T-helper 9 cell (primary cell): ENCODE measurements at regions not wholly inside any gene's neighbourhood (a gene's known extent, or its start where the extent isn't known, plus 50 kb on each side); places are given as distances from the start of the nearest gene placed in this dataset.

Experiments
- DNase-seq: peaks from one replicate; pipeline ENCODE4 v3.0.0-alpha.2; 2020

DNA sequence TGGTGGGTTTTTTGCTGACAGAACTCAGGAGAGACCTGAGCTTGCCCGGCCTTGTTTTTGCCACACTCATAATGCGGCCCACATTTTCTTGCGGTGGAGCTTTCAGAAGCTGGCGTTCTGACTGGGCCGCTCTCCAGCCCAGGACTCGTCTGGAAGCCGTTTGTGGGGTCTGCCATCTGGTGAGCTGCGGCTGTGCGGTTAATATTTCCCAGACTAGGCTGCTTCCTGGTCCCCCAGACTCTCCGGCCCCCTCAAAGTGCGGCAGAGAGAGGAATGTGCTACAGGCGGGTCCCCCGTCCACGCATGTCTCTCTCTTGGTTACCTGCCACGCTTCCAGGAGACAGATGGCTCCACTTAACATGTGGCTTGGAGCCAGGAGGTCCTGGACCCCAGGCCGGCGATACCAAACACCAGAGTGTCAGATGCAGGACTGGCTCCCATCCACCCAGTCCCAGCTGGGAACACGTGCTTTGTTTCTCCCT is 128.9 kb upstream of the PMEPA1 start:
- DNase-seq, result no peak

GRCh38 chr20:57837208-57838035 is 127.6 kb upstream of the PMEPA1 start:
- no peak for DNase-seq

- no peak for DNase-seq
These were observed 126.0 kb upstream of the PMEPA1 start for GRCh38 chr20:57835588-57836455.

DNA sequence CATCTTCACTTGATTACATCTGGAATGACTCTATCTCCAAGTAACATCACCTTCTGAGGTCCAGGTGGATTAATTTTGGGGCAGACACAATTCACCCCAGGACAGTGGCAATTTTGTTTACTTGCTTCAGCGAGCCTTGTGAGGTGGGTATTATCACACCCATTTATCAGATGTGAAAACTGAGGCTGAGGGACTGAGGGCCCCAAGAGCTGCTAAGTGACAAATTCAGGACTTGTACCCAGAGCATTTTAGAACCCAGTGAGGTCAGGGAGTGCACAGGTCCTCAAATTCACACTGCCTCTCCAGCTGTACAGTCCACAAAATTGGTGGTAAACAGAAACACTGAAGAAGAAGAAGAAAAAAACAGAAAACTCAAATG is 125.2 kb upstream of the PMEPA1 start:
- no peak for DNase-seq

DNA sequence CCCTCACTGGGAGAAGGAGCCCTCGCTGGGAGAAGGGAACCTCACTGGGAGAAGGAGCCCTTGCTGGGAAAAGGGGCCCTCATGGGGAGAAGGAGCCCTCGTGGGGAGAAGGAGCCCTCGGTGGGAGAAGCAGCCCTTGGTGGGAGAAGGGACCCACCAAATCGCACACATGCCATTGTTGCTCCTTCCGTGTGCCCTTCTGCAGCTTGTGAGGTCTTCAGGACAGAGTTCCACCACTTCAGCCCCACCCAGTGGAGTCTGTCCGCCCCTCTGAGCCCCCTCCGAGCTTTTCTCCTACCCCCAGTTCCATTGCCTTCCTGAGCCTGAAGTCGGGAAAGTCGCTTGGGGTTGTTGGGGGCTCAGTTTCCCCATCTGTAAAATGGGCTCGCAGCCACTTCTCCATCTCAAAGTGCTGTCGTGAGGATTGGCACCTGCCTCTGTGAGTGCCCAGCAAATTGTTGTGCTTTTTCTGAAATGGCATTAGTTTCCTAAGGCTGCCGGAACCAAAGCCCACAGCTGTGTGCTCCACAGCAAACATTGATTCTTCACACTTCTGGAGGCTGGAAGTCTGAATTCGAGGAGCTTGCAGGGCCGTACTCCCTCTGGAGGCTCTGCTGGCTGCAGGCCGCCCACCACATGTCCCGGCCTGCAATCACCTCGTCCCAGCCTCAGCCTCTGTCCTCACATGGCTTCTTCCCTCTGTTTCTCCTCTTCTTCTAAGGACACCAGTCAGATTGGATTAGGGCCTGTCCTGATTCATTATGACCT is 124.7 kb upstream of the PMEPA1 start:
- no peak for DNase-seq

DNA sequence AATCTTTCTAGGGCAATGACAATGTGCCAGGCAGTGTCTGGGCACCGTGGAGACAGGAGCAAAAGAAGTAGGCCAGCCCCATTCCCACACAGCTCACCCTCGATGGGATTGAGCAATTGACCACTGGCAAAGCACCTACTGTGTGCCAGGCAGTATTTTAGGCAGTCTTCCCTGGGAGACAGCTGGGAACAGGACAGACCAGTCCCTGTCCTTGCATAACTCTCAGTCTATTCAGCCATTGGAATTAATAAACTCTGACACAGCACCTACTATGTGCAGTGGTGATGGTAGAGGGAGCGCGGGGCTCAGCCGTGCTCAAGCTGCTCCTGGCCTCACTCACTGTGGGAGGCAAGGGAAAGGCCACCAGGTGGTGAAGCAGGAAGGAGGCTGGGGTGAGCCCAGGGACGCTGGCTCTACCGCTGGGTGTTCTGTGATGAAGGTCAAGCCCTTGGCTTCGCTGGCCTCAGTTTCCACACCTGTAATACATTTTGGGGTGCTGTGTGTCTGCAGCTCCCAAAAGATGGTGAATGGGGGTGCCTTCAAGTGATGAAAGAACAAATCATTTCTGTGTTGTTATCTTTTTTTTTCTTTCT is 122.3 kb upstream of the PMEPA1 start:
- no peak for DNase-seq

GRCh38 chr20:57831326-57831992 is 121.6 kb upstream of the PMEPA1 start:
- DNase-seq, result no peak

DNA sequence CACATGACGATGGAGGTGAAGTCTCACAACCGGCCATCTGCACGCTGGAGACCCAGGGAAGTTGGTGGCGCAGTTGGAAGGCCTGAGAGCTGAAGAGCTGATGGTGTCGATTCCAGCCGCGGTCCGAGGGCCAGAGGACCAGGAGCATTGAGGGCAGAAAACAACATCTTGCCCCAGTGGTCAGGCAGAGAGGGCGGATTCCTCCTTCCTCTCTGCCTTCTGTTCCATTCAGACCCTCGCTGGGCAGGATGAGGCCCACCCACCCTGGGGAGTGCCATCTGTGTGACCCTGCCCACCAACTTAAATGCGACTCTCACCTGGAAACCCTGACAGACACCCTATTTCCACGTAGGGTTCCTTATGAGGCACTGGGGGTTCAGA is 120.7 kb upstream of the PMEPA1 start:
- DNase-seq, result no peak

DNA sequence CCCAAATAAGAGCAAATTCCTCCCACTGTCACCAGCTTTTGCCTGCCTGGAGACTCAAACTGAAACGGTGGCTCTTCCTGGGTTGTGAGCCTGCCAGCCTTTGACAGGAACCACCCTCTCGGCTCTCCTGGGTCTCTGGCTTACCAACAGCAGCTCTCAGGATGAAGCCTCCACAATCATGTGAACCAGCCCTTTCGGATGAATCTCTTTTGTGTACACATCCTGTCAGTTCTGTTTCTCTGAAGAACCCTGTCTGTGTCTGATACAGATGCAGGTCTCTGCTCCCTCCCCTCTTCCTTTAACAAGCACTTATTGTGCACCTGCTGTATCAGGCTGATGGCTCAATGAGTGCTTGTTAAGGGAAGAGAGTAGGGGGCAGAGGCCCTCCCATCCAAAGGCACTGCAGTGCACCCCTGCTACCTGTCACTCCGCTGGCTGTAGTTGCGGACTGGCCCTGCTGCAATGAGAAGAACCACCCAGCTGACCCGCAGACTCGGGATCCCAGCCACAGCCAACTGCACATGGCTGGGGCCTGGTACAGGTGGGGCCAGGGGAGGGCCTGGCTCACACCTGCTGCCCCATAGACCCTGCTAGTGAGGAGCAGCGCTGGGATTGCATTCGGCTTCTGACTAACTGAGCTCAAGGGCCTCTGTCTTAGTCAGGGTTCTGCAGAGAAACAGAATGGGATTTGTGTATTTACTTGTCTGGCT is 120.1 kb upstream of the PMEPA1 start:
- DNase-seq, result no peak

DNA sequence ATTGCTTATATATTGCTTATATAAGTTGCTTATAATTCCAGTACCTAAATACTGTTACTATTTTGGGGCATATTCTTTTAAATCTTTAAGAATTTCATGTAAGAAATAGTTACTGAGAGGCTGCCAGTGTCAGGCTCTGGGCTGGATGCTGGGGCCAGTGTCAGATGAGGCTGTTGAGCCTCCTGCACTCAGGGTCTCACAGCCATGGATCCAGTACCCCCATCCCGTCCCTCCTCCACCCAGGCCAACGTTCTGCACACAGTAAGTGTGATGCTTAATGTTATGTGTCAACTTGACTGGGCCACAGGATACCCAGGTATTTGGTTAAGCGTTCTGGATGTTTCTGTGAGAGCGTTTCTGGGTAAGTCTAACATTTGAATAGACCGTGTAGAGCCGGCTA is 119.5 kb upstream of the PMEPA1 start:
- no peak for DNase-seq

DNA sequence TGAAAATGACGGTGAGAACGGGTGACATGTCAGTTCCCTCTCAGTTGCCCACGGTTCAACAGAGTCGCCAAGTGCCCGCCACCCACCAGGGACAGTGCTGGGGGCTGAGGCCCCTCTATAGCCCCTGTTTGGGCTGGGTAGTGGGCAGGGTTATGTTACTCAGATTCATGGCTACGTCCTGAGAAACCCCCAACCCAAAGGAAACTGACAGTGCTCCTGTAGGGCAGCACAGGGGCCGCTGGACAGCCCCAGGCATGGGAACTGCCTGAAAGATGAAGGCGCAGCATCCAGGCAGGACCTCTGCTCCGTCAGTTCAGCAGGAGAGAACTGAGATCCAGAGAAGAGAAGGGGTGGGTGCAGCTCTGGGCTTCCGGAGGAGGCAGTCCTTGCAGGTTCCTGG is 118.9 kb upstream of the PMEPA1 start:
- DNase-seq, result no peak

DNA sequence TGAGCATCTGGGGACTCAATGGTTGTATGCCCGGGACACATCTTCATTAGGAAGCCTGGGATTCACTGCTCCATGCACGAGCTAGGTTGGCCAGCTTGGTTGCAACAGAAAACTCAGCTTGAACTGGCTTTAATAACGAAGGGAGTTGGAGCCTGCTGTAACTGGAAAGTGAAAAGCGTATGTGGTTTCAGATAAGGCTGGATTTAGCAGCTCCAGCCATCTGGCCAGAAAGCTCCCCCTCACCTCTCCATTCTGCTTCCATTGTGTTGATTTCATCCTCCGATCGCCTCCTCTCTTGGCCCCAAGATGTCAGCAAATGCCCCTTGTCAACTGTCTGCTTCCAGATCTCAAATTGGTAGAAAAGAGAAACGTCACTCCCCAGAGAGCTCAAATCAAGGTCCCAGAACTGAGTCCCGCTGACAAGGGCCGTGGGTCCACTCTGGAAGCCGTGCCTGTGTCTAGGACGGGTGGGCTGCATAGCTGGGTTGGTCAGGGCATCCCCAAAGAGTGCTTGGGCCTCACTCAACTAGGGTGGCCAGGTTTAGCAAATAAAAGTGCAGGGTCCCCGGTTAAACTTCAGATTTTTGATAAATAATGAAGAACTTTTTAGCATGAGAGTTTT is 117.0 kb upstream of the PMEPA1 start:
- DNase-seq, result no peak

GRCh38 chr20:57824909-57825308 is 115.1 kb upstream of the PMEPA1 start:
- no peak for DNase-seq

DNA sequence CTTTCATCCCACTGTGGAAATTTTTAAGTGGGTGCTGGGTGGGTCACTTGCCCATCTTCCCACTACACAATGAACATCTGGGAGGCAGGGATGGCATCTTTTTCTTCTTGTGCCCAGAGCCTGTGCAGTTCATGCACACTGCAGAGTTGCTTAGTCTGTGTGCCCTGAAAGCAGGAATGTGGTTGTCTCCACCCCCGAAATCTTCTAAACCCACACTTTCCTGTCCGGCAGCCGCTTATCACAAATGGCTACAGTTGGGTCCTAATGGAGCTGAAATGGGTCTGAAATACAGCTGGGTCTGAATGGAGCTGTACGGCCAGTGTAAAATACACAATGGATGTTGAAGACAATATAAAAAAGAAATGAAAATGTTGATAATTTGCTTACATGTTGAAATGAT is 112.1 kb upstream of the PMEPA1 start:
- no peak for DNase-seq

- no peak for DNase-seq
These were observed 110.0 kb upstream of the PMEPA1 start for GRCh38 chr20:57819691-57820380.

GRCh38 chr20:57819291-57819690 is 109.5 kb upstream of the PMEPA1 start:
- DNase-seq, result no peak

DNA sequence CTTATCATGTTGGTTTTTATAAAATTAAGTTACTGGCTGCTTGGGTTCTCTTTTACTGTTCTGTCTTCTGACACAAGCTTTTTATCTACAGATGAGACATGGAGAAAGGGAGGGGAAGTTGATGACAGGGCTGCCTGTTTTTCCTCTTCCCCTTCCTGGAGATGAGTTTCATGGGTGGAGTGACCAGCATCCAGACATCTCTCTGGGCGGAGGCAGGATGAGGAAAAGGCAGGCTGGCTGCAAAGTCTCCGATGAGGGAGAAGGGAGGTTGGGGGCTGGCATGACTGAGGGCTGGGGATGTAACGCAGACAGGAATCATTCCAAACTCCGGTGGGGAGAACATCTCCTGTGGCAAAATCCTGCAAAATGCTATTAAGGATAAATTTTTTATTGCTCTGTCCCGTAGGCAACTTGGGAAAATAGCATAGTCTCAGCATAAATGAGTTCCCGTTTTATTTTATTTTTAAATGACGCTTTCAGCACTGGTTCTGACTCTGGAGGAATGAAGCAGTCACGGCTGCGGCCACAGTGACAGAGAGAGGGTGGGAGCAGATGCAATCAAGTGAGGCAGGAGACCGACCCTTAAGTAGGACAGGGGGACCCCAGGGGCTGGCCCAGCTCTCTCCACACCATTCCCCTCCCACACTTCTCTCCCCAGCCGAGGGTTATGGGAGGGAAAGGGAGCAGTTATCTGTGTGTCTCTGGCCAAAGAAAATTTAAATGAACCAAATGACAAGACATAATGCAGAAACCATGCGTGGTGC is 108.8 kb upstream of the PMEPA1 start:
- no peak for DNase-seq

DNA sequence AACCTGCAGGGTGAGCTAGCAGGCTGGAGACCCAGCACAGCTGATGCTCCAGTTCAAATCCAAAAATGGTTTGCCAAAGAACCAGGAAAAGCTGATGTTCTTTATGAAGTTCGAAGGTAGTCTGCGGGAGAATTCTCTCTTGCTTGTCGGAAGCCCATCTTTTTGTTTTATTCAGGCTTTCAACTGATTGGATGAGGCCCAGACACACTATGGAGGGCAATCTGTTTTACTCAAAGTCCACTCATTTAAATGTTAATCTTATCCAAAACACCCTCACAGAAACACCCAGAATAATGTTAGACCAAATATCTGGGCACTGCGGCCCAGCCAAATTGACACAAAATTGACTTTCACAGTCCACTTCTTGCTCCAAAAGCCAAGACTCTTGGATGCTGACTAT is 105.6 kb upstream of the PMEPA1 start:
- DNase-seq, result no peak

DNA sequence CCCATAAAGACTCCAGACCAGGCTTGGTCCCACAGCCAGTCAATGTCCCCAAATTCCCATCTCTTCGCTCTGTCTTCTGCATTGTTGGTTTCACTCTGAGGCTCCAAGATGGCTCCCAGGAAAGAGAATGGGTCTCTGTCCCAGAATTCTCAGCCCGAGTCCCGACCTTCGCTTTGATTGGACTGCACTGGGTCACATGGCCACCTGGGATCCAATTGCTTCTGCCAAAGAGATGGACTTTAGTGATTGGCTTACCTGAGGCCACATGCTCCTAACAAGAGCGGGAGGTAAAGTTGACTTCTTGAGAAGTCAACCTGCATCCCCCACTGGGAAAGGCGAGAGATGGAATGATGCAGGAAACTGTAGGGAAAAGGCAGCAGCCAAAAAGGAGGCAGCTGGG is 104.7 kb upstream of the PMEPA1 start:
- no peak for DNase-seq
